Liver (tissue), 8 donors: ENCODE measurements at regions not wholly inside any gene's neighbourhood (a gene's known extent, or its start where the extent isn't known, plus 50 kb on each side); places are given as distances from the start of the nearest gene placed in this dataset.
"Not testable (repeated sequence)": the region's sequence is repeated elsewhere in the genome, so short reads cannot be mapped to it uniquely, and the experiment has no call there.

Source experiments
- DNase-seq: peaks from one replicate; pipeline ENCODE4 v3.0.0-alpha.2; 2017; ENCODE audit warnings: low spot score
- H3K27ac ChIP-seq, 2 donors: one replicate each; pipeline ENCODE4 v1.7.0; 2013; ENCODE audit warnings: inconsistent platforms in 2 of 2, low read length in 2 of 2, control low read depth in 1 of 2, low read depth in 1 of 2, mild to moderate bottlenecking in 1 of 2
- H3K27me3 ChIP-seq, 4 donors: one replicate each; pipeline versions ENCODE4 v1.6.1 to v1.7.0; 2013; ENCODE audit warnings: low read length in 3 of 4, inconsistent platforms in 1 of 4, mild to moderate bottlenecking in 1 of 4, moderate library complexity in 1 of 4; ENCODE audit not compliant: control insufficient read depth in 4 of 4, insufficient read depth in 4 of 4
- H3K36me3 ChIP-seq, 4 donors: one replicate each; pipeline versions ENCODE4 v1.6.1 to v1.7.0; 2013; ENCODE audit warnings: low read length in 3 of 4, mild to moderate bottlenecking in 3 of 4, low read depth in 1 of 4, moderate library complexity in 1 of 4; ENCODE audit not compliant: control insufficient read depth in 4 of 4, insufficient read depth in 3 of 4
- H3K4me1 ChIP-seq, 4 donors: one replicate each; pipeline versions ENCODE4 v1.6.1 to v1.7.0; 2013; ENCODE audit warnings: low read length in 3 of 4, mild to moderate bottlenecking in 3 of 4, moderate library complexity in 1 of 4; ENCODE audit not compliant: control insufficient read depth in 4 of 4, insufficient read depth in 4 of 4
- H3K4me3 ChIP-seq, 3 donors: one replicate each; pipeline versions ENCODE4 v1.6.1 to v1.7.0; 2013; ENCODE audit warnings: low read length in 3 of 3, control low read depth in 1 of 3, low read depth in 1 of 3, mild to moderate bottlenecking in 1 of 3
- H3K9ac ChIP-seq, 2 donors: one replicate each; pipeline ENCODE4 v1.7.0; 2013; ENCODE audit warnings: low read length in 2 of 2, mild to moderate bottlenecking in 2 of 2, moderate library complexity in 2 of 2, control low read depth in 1 of 2, low read depth in 1 of 2
- H3K9me3 ChIP-seq, 4 donors: one replicate each; pipeline versions ENCODE4 v1.6.1 to v1.7.0; 2013; ENCODE audit warnings: low read length in 3 of 4; ENCODE audit not compliant: control insufficient read depth in 4 of 4
- CTCF ChIP-seq: fragments of 150-350 bp; IDR thresholded peaks from 2 replicates; pipeline ENCODE4 v1.5.1; 2017; ENCODE audit warnings: improper control_type of control experiment, low read depth, low read length; ENCODE audit not compliant: missing input control
- EGR1 ChIP-seq, 2 donors: IDR thresholded peaks; 2 replicates each; pipeline ENCODE4 v1.6.1; 2016 to 2018; ENCODE audit warnings: antibody characterized with exemption in 2 of 2, low read depth in 2 of 2
- FOXA1 ChIP-seq: IDR thresholded peaks from 2 replicates; pipeline ENCODE4 v1.6.1; 2016; ENCODE audit warnings: antibody characterized with exemption
- FOXA2 ChIP-seq: IDR thresholded peaks from 2 replicates; pipeline ENCODE4 v1.6.1; 2016; ENCODE audit warnings: antibody characterized with exemption
- GABPA ChIP-seq, 2 donors: IDR thresholded peaks in 1 of 2; conservative IDR thresholded peaks in 1 of 2; 2 replicates each; pipeline ENCODE4 v1.6.1; 2016; ENCODE audit warnings: antibody characterized with exemption in 2 of 2, mild to moderate bottlenecking in 1 of 2, moderate library complexity in 1 of 2
- HNF4A ChIP-seq, 2 donors: conservative IDR thresholded peaks; 2 replicates each; pipeline ENCODE4 v1.6.1; 2016; ENCODE audit warnings: antibody characterized with exemption in 2 of 2, mild to moderate bottlenecking in 2 of 2
- JUND ChIP-seq, 2 donors: IDR thresholded peaks; 2 replicates each; pipeline ENCODE4 v1.6.1; 2016; ENCODE audit warnings: antibody characterized with exemption in 2 of 2
- NR2F2 ChIP-seq: IDR thresholded peaks from 2 replicates; pipeline ENCODE4 v1.6.1; 2016; ENCODE audit warnings: antibody characterized with exemption
- RAD21 ChIP-seq, 2 donors: IDR thresholded peaks; 2 replicates each; pipeline ENCODE4 v1.6.1; 2016; ENCODE audit warnings: antibody characterized with exemption in 2 of 2, mild to moderate bottlenecking in 2 of 2
- TAF1 ChIP-seq: conservative IDR thresholded peaks from 2 replicates; pipeline ENCODE4 v1.6.1; 2016; ENCODE audit warnings: antibody characterized with exemption, mild to moderate bottlenecking
- whole genome bisulfite sequencing: extraction: QIAGEN DNeasy Blood & Tissue Kit; methylation state at CpG from one replicate; pipeline ENCODE4 v1.1.7; 2013; 5-methylcytosine and 5-hydroxymethylcytosine counted together
- TF ChIP-seq, protein P1 (sequence below): IDR thresholded peaks from 2 replicates; pipeline ENCODE4 v1.6.1; 2016; ENCODE audit warnings: antibody characterized with exemption
- TF ChIP-seq, protein P2 (sequence below): IDR thresholded peaks from 2 replicates; pipeline ENCODE4 v1.6.1; 2016; ENCODE audit warnings: antibody characterized with exemption
- donor health status: healthy.
- donor health status: healthy.
- donor health status: healthy.
- donor health status: healthy.
- donor health status: healthy.

DNA sequence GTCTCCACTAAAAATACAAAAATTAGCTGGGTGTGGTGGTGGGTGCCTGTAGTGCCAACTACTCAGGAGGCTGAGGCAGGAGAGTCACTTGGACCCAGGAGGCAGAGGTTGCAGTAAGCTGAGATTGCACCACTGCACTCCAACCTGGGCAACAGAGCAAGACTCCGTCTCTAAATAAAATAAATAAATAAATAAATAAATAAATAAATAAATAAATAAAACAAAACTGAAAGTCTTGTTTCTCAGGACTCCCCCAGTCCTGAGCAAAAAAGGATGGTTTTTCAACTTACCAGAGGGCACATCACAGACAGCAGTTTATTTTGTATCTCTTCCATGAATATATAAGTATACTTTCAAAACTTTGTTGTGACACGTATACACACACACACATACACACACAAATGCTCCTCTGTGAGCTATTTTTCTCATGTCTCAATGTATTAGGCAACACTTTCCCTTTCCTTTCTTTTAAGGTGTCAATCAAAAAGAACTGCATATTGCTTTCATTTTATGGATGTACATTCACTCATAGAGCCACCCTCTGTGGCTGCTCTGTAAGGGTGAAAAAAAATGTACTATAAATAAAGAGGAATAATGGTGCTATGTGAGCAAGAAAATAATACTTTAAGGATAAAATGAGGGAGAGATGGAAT is 54.8 kb upstream of the MITF start:
- no peaks in the 10 kb centered on the region for H3K4me1 ChIP-seq
- H3K27me3 ChIP-seq: peaks cover 0 to 3% (median 1%) of the 10 kb centered on the region in 4 donors
- TF ChIP-seq TAF1 (no peak), EGR1 (IDR thresholded peaks at IDR 0.05; ENCODE audit: low read depth in 2 of 2) (no peak), JUND (IDR thresholded peaks at IDR 0.05) (no peak), NR2F2 (no peak), RAD21 (IDR thresholded peaks at IDR 0.05) (no peak), FOXA2 (no peak), HNF4A (conservative IDR thresholded peaks at IDR 0.05) (no peak), GABPA (IDR thresholded peaks at IDR 0.05 in 1 of 2, conservative IDR thresholded peaks at IDR 0.05 in 1 of 2) (no peak)
- TF ChIP-seq, protein P1, sequence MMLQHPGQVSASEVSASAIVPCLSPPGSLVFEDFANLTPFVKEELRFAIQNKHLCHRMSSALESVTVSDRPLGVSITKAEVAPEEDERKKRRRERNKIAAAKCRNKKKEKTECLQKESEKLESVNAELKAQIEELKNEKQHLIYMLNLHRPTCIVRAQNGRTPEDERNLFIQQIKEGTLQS: no peak
- no peak overlapping the region for H3K4me3 ChIP-seq
- no peaks in the 10 kb centered on the region for H3K36me3 ChIP-seq
- WGBS: 84% methylated on average over 2 of the region's 2 CpGs
- no peak for DNase-seq
- no peak overlapping the region for H3K27ac ChIP-seq
- no peak overlapping the region for H3K9ac ChIP-seq
- no peaks in the 10 kb centered on the region for H3K9me3 ChIP-seq

- Histone ChIP-seq H3K27me3 (peaks cover 0 to 3% (median 1%) of the 10 kb centered on the region in 4 donors), H3K36me3 (no peaks in the 10 kb centered on the region), H3K4me3 (no peak overlapping the region), H3K9ac (no peak overlapping the region), H3K27ac (no peak overlapping the region), H3K4me1 (no peaks in the 10 kb centered on the region), H3K9me3 (no peaks in the 10 kb centered on the region)
- no peak for DNase-seq
- no peak for TF ChIP-seq GABPA (IDR thresholded peaks at IDR 0.05 in 1 of 2, conservative IDR thresholded peaks at IDR 0.05 in 1 of 2)
- no peak for TF ChIP-seq EGR1 (IDR thresholded peaks at IDR 0.05; ENCODE audit: low read depth in 2 of 2)
- TF ChIP-seq FOXA1: no peak
- no peak for TF ChIP-seq CTCF
- TF ChIP-seq FOXA2: no peak
- TF ChIP-seq, protein P2, sequence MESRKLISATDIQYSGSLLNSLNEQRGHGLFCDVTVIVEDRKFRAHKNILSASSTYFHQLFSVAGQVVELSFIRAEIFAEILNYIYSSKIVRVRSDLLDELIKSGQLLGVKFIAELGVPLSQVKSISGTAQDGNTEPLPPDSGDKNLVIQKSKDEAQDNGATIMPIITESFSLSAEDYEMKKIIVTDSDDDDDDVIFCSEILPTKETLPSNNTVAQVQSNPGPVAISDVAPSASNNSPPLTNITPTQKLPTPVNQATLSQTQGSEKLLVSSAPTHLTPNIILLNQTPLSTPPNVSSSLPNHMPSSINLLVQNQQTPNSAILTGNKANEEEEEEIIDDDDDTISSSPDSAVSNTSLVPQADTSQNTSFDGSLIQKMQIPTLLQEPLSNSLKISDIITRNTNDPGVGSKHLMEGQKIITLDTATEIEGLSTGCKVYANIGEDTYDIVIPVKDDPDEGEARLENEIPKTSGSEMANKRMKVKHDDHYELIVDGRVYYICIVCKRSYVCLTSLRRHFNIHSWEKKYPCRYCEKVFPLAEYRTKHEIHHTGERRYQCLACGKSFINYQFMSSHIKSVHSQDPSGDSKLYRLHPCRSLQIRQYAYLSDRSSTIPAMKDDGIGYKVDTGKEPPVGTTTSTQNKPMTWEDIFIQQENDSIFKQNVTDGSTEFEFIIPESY: no peak
- WGBS: 49% methylated on average over 4 of the region's 4 CpGs
Observed at GRCh38 chr3:69683082-69683806, 56.0 kb upstream of the MITF start.

DNA sequence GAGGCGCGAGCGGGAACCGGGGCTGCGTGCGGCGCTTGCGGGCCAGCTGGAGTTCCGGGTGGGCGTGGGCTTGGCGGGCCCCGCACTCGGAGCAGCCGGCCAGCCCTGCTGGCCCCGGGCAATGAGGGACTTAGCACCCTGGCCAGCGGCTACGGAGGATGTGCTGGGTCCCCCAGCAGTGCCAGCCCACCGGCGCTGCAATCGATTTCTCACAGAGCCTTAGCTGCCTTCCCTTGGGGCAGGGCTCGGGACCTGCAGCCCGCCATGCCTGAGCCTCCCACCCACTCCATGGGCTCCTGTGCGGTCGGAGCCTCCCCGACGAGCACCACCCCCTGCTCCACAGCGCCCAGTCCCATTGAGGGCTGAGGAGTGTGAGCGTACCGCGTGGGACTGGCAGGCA is 61.8 kb upstream of the MITF start:
- not testable (repeated sequence) for DNase-seq, H3K9ac ChIP-seq, H3K36me3 ChIP-seq, H3K27me3 ChIP-seq, H3K9me3 ChIP-seq, H3K4me1 ChIP-seq, H3K4me3 ChIP-seq, H3K27ac ChIP-seq
- 95% methylated on average over 30 of the region's 30 CpGs for WGBS
